HG03139 (cell line): ENCODE measurements at regions not wholly inside any gene's neighbourhood (a gene's known extent, or its start where the extent isn't known, plus 50 kb on each side); places are given as distances from the start of the nearest gene placed in this dataset.

Experiments
- ATAC-seq: cut with Tn5 transposase; IDR thresholded peaks from one replicate; pipeline ENCODE4 v1.9.1; 2021; ENCODE audit not compliant: unreplicated experiment

DNA sequence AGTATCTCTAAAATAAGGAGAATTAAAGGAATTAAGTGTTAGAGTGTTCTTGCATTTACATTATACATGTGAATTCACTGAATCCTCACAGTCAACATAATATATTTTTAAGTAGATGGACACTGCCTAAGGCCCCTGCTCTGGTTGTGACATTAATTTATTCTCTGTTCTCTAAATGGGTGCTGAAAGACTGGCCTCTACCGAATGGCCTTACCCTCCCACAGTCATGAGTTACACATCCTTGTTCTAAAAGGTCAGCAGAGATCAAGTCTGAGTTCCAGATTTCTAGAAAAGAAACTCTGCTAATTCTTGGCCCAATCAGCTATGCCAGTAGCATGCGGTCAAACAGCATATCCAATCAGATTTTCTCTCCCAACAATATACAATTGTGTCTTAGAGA lies 193.2 kb downstream of the TM2D1 start:
- no peak for ATAC-seq

DNA sequence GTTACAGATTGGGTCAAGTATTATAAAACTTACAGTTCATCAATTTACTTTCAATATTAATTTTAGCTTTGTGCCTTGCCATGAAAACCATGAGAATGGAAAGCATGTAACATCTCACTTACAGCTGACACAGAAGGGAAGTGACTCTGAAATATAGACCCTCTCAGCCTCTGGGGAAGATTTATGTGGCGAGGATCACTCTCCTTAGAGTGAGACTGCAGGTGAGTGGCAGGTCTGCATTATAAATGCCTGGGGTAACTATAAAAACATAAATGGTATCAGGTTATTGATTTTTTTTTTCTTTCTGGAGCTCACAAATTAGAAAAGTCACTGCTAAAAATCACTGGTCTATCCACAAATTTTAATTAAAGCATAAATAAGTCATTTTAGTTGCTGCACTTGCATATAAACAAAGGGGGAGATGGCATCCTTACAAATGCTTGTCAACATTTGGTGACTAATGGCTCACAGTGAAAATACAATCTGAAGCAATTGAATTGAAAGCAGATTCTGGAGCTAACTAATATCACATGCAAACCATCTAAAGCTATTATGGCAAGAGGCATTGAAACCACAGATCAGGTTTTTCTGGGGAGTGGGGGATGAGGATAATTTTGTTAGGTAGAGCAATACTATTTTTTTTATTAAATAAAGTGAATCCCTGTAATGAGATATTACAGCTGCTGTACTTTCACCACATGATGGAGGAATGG lies 200.9 kb downstream of the TM2D1 start:
- ATAC-seq = no peak

DNA sequence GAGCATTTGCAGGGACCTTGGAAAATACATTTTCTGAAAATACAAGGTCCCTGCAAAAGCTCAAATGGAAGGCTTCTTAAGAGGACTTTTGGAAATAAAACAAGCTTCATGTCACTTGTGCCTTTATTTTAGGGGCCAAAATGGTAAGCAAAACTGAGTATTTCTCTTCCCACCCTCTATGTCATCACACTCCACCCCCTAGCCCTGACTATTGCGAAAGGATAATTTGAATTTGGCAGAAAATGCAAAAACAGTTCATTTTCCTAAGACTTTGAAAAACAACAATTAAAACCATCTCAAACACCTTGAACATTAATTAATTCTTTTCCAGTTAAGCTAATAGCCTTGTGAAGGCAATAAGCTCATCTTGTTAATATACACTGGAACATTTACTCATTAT lies 201.7 kb downstream of the TM2D1 start:
- ATAC-seq = no peak

DNA sequence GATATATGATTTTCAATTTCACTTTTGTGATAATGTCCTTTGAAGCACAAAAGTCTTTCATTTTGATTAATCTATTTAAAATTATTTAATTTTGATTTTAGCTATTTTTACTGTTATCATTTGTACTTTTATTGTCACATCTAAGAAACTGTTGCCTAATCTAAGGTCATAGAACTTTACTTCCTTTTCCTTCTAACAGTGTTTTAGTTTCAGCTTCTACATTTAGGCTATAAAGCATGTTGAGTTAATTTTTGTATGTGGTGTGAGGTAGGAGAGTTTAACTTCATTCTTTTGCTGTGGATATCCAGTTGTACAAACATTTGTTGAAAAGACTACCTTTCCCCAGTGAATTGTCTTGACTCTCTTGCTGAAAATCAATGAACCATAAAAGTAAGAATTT lies 204.5 kb downstream of the TM2D1 start:
- no peak for ATAC-seq

DNA sequence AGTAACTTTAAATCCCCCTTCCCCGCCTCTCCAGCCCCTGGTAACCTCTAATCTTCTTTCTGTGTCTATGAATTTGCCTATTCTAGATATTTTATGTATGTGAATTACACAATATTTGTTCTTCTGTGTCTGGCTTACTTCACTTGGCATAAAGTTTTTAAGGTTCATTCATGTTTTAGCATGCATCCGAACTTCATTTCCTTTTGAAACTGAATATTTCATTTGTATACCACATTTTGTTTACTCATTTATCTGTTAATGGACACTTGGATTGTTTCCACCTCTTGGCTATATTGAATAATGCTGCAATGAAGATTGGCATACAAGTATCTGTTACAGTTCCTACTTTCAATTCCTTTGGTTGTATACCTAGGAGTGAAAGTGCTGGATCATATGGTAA lies 205.3 kb downstream of the TM2D1 start:
- no peak for ATAC-seq

DNA sequence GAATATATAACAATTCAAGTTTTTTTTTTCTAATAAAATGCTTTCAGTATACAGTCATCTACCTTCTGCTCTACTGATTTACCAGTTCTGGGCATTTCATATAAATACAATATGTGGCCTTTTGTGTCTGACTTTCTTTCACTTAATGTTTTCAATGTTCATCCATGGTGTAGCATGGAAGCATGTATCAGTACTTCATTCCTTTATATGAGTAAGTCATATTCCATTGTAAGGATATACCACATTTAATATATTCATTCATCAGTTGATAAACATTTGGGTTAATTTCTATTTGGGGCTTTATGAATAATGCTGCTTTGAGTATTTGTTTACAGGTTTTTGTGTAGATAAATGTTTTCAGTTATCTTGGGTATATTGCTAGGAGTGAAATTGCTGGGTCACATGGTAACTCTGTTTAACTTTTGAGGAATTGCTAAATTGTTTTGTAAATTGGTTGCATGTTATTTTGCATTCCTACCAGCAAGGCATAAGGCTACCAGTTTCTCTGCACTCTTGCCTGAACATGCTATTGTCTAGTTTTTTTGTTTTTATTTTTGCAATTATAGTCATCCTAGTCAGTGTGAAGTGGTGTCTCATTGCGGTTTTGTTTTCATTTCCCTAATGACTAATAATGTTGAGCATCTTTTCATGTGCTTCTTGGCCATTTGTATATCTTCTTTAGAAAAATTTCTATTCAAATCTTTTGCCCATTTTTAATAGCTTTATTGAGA lies 206.1 kb downstream of the TM2D1 start:
- ATAC-seq = no peak

DNA sequence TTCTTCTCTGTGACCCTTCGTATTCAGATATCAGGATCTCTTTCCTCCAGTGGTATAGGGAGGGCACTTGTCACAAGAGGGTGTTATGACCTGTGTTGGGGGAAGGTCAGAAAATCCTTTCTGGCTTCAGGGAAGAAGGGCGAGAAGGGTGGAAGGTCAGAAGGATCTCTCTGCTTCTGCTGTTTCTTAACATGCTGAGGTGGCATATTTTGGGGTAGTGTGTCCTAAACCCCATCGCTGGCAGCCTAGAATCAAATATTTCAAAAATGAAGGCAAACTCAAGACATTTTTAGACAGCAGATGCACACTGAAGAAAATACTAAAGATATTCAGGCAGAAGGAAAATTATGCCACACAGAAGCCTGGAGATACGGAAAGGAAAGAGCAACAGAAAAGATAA lies 207.6 kb downstream of the TM2D1 start:
- no peak for ATAC-seq

DNA sequence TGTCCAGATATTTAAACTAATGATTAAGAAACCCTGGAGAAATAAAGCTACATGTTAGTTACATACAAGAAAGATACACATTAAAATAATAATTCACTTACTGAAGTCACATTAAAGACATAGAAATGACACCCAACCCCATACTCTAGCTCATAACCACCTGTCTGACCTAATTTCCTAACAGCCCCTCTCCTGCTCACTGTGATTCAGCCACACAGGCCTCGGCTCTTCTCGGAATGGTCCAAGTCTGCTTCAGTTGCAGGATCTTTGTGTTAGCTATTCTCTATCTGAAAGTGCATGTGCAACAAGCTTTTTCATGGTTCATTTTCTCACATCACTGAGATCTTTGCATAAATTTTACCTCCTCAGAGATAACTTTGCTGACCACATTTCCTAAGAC lies 209.8 kb downstream of the TM2D1 start:
- no peak for ATAC-seq
